ENCODE measurements at regions not wholly inside any gene's neighbourhood (a gene's known extent, or its start where the extent isn't known, plus 50 kb on each side); places are given as distances from the start of the nearest gene placed in this dataset.

DNA sequence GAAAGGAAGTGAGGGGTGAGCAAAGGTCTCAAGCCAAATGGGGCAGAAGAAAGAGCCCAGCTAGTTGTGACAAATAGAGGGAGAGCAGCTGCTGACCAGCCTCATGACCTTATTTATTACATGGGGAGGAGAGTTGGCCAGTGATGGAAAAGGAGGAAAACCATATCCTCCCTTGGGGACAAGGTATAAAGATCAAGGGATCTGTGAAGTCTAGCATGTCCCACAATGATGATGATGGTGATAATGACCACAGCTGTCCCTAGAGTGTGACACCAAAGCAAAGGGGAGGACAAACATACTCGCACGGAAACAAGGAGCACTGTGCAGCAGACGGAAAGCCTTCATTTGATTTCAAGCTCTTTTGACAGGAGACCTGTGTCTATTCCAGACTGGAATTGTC lies 190.4 kb upstream of the MCHR2 start:
- TF ChIP-seq, protein P1, sequence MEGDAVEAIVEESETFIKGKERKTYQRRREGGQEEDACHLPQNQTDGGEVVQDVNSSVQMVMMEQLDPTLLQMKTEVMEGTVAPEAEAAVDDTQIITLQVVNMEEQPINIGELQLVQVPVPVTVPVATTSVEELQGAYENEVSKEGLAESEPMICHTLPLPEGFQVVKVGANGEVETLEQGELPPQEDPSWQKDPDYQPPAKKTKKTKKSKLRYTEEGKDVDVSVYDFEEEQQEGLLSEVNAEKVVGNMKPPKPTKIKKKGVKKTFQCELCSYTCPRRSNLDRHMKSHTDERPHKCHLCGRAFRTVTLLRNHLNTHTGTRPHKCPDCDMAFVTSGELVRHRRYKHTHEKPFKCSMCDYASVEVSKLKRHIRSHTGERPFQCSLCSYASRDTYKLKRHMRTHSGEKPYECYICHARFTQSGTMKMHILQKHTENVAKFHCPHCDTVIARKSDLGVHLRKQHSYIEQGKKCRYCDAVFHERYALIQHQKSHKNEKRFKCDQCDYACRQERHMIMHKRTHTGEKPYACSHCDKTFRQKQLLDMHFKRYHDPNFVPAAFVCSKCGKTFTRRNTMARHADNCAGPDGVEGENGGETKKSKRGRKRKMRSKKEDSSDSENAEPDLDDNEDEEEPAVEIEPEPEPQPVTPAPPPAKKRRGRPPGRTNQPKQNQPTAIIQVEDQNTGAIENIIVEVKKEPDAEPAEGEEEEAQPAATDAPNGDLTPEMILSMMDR (conservative IDR thresholded peaks at IDR 0.05) = no peak
- TF ChIP-seq EZH2 (IDR thresholded peaks at IDR 0.05; ENCODE audit: low read depth) = no peak
